HAP-1 (cell line): ENCODE measurements at regions not wholly inside any gene's neighbourhood (a gene's known extent, or its start where the extent isn't known, plus 50 kb on each side); places are given as distances from the start of the nearest gene placed in this dataset.

Experiments
- DNase-seq, 2 experiments: peaks; one replicate each; pipeline ENCODE4 v3.0.0-alpha.2; 2016 to 2020; ENCODE audit warnings: low spot score in 2 of 2
- H3K27me3 ChIP-seq: fragments of 250-450 bp; sonication (Bioruptor Pico); 2 replicates; pipeline ENCODE4 v1.5.1; 2020; ENCODE audit warnings: low read depth, mild to moderate bottlenecking, moderate library complexity
- H3K36me3 ChIP-seq: fragments of 250-450 bp; sonication (Bioruptor Pico); replicated peaks from 2 replicates; pipeline ENCODE4 v1.5.1; 2020; ENCODE audit warnings: mild to moderate bottlenecking
- H3K4me1 ChIP-seq: fragments of 250-450 bp; sonication (Bioruptor Pico); 2 replicates; pipeline ENCODE4 v1.5.1; 2020; ENCODE audit warnings: mild to moderate bottlenecking
- H3K4me3 ChIP-seq: fragments of 250-450 bp; sonication (Bioruptor Pico); 2 replicates; pipeline ENCODE4 v1.5.1; 2020; ENCODE audit warnings: mild to moderate bottlenecking, moderate library complexity
- H3K9me3 ChIP-seq: fragments of 250-450 bp; sonication (Bioruptor Pico); 2 replicates; pipeline ENCODE4 v1.5.1; 2020; ENCODE audit warnings: mild to moderate bottlenecking, moderate library complexity
- in situ Hi-C: fragments of 300-500 bp; cut with MboI; formaldehyde crosslinking; loops from 3 replicates; pipeline ENCODE4 v1.14.3; 2020; ENCODE audit warnings: low sequenced_read_pairs, inconsistent platforms, mixed read lengths

- no peak for DNase-seq
- Histone ChIP-seq H3K9me3 (no peaks in the 10 kb centered on the region), H3K27me3 (no peaks in the 10 kb centered on the region), H3K36me3 (no peaks in the 10 kb centered on the region), H3K4me3 (no peak overlapping the region), H3K4me1 (no peaks in the 10 kb centered on the region)
- in situ Hi-C loops = no loop called here
Observed at GRCh38 chr4:111028795-111029194, 405.9 kb upstream of the PITX2 start.

GRCh38 chr4:111031001-111031579 is 408.2 kb upstream of the PITX2 start:
- H3K36me3 ChIP-seq = no peaks in the 10 kb centered on the region
- no peak overlapping the region for H3K4me3 ChIP-seq
- in situ Hi-C loops = no loop called here
- no peaks in the 10 kb centered on the region for H3K27me3 ChIP-seq
- no peaks in the 10 kb centered on the region for H3K4me1 ChIP-seq
- H3K9me3 ChIP-seq = no peaks in the 10 kb centered on the region
- DNase-seq = no peak

DNA sequence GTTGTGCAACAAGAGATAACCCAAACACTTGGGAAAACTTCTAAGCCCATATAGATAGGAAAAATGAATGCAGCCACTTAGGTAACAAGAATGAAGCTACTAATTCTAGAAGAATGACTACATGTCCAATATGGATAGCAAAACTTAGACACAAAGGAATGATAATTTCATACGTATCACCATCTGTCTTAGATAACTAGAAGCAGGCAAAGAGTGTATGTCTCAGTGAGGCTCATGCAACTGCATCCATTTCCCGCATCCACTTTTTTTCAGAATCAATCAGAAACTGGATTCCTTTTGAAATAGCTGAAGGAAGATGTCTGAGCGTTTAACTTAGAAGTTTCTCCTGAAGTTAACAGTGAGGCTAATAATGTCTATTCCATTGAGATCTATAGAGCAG is 408.7 kb upstream of the PITX2 start:
- no peak overlapping the region for H3K4me3 ChIP-seq
- in situ Hi-C loops = no loop called here
- H3K27me3 ChIP-seq = no peaks in the 10 kb centered on the region
- H3K4me1 ChIP-seq = no peaks in the 10 kb centered on the region
- no peaks in the 10 kb centered on the region for H3K9me3 ChIP-seq
- DNase-seq = no peak
- H3K36me3 ChIP-seq = no peaks in the 10 kb centered on the region

GRCh38 chr4:111037591-111038360 is 414.9 kb upstream of the PITX2 start:
- Histone ChIP-seq H3K4me1 (no peaks in the 10 kb centered on the region), H3K9me3 (no peaks in the 10 kb centered on the region), H3K4me3 (no peak overlapping the region), H3K36me3 (no peaks in the 10 kb centered on the region), H3K27me3 (no peaks in the 10 kb centered on the region)
- DNase-seq = no peak
- in situ Hi-C loops = no loop called here

GRCh38 chr4:111040904-111041303 is 418.0 kb upstream of the PITX2 start:
- in situ Hi-C loops = no loop called here
- DNase-seq = no peak
- Histone ChIP-seq H3K27me3 (no peaks in the 10 kb centered on the region), H3K4me1 (no peaks in the 10 kb centered on the region), H3K4me3 (no peak overlapping the region), H3K36me3 (no peaks in the 10 kb centered on the region), H3K9me3 (no peaks in the 10 kb centered on the region)

DNA sequence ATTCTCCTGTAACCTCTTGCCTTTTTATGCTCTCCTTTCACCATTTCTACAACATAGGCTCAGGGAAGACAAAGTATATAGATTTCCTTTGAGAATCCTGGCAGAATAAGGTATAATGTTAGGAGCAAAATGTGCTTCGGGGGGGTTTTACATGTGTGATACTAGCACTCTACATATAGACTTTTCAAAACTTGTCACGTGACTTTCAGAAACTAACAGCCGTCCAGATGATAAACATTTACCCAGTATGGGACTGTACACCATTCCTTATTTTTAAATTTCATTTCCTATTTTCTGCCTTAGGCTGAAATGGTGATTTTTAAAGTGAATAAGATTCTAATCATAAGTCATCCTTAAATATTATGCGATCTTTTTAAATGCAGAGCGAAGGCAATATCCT is 420.4 kb upstream of the PITX2 start:
- Histone ChIP-seq H3K27me3 (no peaks in the 10 kb centered on the region), H3K4me1 (no peaks in the 10 kb centered on the region), H3K36me3 (no peaks in the 10 kb centered on the region), H3K9me3 (no peaks in the 10 kb centered on the region), H3K4me3 (no peak overlapping the region)
- DNase-seq = no peak
- in situ Hi-C loops = no loop called here

GRCh38 chr4:111045992-111046391 is 423.1 kb upstream of the PITX2 start:
- Histone ChIP-seq H3K36me3 (no peaks in the 10 kb centered on the region), H3K9me3 (no peaks in the 10 kb centered on the region), H3K4me3 (no peak overlapping the region), H3K4me1 (no peaks in the 10 kb centered on the region), H3K27me3 (no peaks in the 10 kb centered on the region)
- DNase-seq = no peak
- in situ Hi-C loops = no loop called here

DNA sequence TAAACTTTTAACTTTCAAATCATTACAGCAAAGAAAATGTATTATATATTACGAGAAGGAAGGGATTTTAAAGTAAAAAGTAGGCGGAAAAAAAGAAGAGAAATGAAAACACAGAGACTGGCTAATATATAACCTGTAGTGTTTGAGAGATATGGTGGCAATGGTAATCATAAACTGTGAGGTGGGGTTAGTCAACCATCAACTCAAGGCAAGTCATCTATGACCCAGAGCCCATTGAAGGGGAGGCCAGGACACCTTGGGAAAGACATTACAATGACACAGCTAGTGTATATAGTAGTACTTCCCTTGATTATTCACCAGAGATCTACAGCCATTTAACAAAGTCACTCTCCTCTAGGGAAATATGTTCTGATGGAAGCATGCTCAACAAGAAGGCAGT is 423.9 kb upstream of the PITX2 start:
- Histone ChIP-seq H3K9me3 (no peaks in the 10 kb centered on the region), H3K4me3 (no peak overlapping the region), H3K4me1 (no peaks in the 10 kb centered on the region), H3K36me3 (no peaks in the 10 kb centered on the region), H3K27me3 (no peaks in the 10 kb centered on the region)
- no peak for DNase-seq
- in situ Hi-C loops = no loop called here

DNA sequence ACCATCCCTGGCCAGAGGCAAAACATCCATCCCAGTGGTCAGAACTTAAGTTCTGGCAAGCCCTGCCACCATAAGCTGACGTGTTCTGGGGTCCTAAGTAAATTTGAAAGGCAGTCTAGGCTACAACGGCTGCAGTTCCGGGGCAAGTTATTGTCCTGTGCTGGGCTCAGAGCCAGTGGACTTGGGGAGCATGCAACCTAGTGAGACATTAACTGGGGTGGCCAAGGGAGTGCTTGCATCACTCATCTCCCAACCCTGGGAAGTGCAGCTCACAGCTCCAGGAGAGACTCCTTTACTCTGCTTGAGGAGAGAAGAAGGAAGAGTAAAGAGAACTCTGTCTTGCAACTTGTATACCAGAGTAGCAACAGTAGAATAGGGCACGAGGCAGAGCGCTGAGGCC is 425.4 kb upstream of the PITX2 start:
- no peak for DNase-seq
- H3K9me3 ChIP-seq = no peaks in the 10 kb centered on the region; the same call in 1 of the 2 replicates
- in situ Hi-C loops = no loop called here
- H3K4me1 ChIP-seq = no peaks in the 10 kb centered on the region
- H3K36me3 ChIP-seq = no peaks in the 10 kb centered on the region
- no peak overlapping the region for H3K4me3 ChIP-seq
- H3K27me3 ChIP-seq = no peaks in the 10 kb centered on the region

DNA sequence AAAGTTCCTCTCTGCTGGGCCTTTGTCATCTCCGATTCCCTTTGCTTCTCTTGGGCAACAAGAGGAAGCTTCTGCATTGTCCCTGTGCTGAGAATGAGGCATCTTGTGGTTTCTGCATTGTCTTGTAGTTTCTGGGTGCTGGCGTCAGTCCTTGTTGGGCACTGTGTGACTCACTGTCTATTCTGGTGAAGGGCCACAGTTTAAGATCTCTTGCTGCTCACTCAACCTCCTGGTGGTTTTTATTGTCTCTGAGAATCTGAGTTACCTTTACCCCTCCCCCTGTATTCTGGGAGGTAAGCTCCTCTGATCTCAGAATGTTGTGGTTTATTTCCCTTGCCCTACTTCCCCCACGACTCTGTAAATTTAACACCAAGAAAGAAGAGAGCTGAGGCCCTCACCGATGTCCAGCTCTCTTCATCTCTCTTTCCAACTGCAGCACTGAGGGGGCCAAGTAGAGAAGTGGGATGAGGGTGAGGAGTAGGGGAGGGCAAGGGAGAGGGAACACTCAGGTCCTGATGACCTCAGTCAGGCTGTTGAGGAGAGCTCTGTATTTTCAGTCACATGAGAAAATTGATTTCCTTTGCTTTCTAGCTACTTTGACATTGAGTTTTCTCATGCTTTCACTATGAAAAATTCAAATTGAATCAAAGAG is 441.6 kb upstream of the PITX2 start:
- Histone ChIP-seq H3K36me3 (no peaks in the 10 kb centered on the region), H3K27me3 (peaks cover 4% of the 10 kb centered on the region; the same call in 1 of the 2 replicates), H3K4me3 (no peak overlapping the region), H3K9me3 (no peaks in the 10 kb centered on the region), H3K4me1 (no peaks in the 10 kb centered on the region)
- no peak for DNase-seq
- in situ Hi-C loops = no loop called here

DNA sequence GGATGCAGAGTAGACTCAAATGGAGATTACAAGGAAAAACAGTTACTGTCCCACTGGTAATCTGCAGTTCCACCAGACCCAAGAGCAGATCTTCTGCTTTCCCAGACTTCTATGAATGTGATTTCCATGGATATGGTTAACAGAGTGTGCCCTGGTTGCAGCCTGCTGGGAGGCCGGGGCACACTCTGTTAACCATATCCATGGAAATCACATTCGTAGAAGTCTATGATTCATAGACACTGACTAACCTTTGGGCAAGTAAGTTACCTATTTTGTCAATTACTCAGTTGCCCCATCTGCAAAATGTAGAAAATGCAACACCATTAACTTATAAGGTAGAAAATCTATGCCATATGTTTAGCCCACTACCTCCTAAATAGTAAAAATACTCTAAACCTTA is 443.1 kb upstream of the PITX2 start:
- H3K4me1 ChIP-seq = no peaks in the 10 kb centered on the region
- H3K36me3 ChIP-seq = no peaks in the 10 kb centered on the region
- in situ Hi-C loops = no loop called here
- no peak overlapping the region for H3K4me3 ChIP-seq
- no peaks in the 10 kb centered on the region for H3K9me3 ChIP-seq
- H3K27me3 ChIP-seq = peaks cover 4% of the 10 kb centered on the region; the same call in 1 of the 2 replicates
- no peak for DNase-seq

DNA sequence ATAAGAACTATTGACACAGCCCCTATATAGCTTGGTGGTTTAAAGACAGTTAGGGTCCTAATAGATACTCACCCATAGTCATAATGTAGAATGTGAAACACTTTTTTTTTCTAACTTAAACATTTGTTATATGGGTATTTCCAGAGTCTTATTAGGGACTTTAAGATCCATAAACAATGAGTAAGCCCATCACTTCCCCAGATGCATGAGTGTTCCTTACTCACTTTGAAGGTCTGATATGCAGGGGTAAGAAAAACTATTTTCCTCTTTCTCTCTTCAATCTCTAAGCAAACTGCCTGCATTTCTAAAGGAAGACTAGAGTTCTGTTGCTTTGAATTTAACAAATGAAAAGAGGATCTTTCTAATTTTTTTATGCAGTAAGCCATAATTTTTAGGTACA is 443.6 kb upstream of the PITX2 start:
- Histone ChIP-seq H3K4me3 (no peak overlapping the region), H3K36me3 (no peaks in the 10 kb centered on the region), H3K9me3 (no peaks in the 10 kb centered on the region), H3K27me3 (peaks cover 4% of the 10 kb centered on the region; the same call in 1 of the 2 replicates), H3K4me1 (no peaks in the 10 kb centered on the region)
- in situ Hi-C loops = no loop called here
- no peak for DNase-seq

DNA sequence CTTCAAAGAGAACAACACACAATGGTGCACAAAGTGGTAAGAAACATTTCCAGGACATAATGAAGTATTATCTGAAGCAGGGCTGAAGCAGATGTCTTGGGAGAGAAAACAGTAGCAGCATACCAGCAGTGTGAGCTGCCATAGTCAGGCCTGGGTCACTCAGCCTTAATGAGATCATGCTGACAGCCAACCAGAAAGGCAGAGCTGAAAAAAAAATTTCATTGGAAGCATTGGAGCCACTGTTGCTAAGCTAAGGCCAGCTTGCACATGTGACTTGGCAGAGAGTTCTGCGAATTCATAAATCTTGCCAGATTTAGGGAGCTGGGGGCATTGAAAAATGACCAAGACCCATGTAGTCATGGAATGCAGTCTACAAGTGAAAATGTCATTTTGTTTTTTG is 444.0 kb upstream of the PITX2 start:
- peaks cover 4% of the 10 kb centered on the region; the same call in 1 of the 2 replicates for H3K27me3 ChIP-seq
- in situ Hi-C loops = no loop called here

GRCh38 chr4:111068883-111069282 is 446.0 kb upstream of the PITX2 start:
- in situ Hi-C loops = no loop called here
- peaks cover 4% of the 10 kb centered on the region; the same call in 1 of the 2 replicates for H3K27me3 ChIP-seq
- no peak for DNase-seq
- no peaks in the 10 kb centered on the region for H3K4me1 ChIP-seq
- no peaks in the 10 kb centered on the region for H3K9me3 ChIP-seq
- H3K36me3 ChIP-seq = no peaks in the 10 kb centered on the region
- H3K4me3 ChIP-seq = no peak overlapping the region

More for the DNA sequence above, 444.0 kb upstream of the PITX2 start:
- Histone ChIP-seq H3K4me1 (no peaks in the 10 kb centered on the region), H3K4me3 (no peak overlapping the region), H3K9me3 (no peaks in the 10 kb centered on the region), H3K36me3 (no peaks in the 10 kb centered on the region)
- DNase-seq = no peak
